ENCODE measurements at regions not wholly inside any gene's neighbourhood (a gene's known extent, or its start where the extent isn't known, plus 50 kb on each side); places are given as distances from the start of the nearest gene placed in this dataset.

- Mint-ChIP-seq H3K27me3 (ENCODE audit: insufficient read depth, unreplicated experiment) (peaks cover 16% of the 10 kb centered on the region), H3K9me3 (ENCODE audit: unreplicated experiment) (no peaks in the 10 kb centered on the region), H3K27ac (ENCODE audit: unreplicated experiment) (no peak overlapping the region), H3K36me3 (ENCODE audit: insufficient read depth, unreplicated experiment) (no peaks in the 10 kb centered on the region), H3K4me1 (ENCODE audit: low read depth, unreplicated experiment) (no peaks in the 10 kb centered on the region), H3K4me3 (ENCODE audit: unreplicated experiment) (no peak overlapping the region)
- BruUV-seq (replicated peaks): no TSS peak
- intact Hi-C loops (cut with micrococcal nuclease; ENCODE audit: unreplicated experiment): no loop called here
- ChIA-PET CTCF (interaction anchor here (1.2 kb wide), 1 partner anchor 20 kb away, joined by 3 read pairs; no protein-coding TSS in a partner anchor), POLR2A (no interaction called here)
- H3K4me3 ChIP-seq (ENCODE audit: low read depth, low read length): no peak overlapping the region
- DNase-seq: no peak
- H3K36me3 ChIP-seq (ENCODE audit: control insufficient read depth, insufficient read depth, low read length): no peaks in the 10 kb centered on the region
- TF ChIP-seq CTCF (IDR thresholded peaks at IDR 0.05; ENCODE audit: insufficient read depth in 1 of 2, low read depth in 1 of 2, low read length in 1 of 2, severe bottlenecking in 1 of 2, unreplicated experiment in 1 of 2): no peak
- H3K9me3 ChIP-seq: no peaks in the 10 kb centered on the region
- no peaks in the 10 kb centered on the region for H3K27me3 ChIP-seq (replicated peaks; ENCODE audit: control insufficient read depth, insufficient read depth, low read length)
- no peaks in the 10 kb centered on the region for H3K4me1 ChIP-seq
Observed at GRCh38 chr1:209227941-209228340, 355.6 kb upstream of the CAMK1G start.

GRCh38 chr1:209229494-209230061 is 353.9 kb upstream of the CAMK1G start:
- DNase-seq: no peak
- intact Hi-C loops (cut with micrococcal nuclease; ENCODE audit: unreplicated experiment): no loop called here
- Mint-ChIP-seq H3K4me3 (ENCODE audit: unreplicated experiment) (no peak overlapping the region), H3K27me3 (ENCODE audit: insufficient read depth, unreplicated experiment) (peaks cover 8% of the 10 kb centered on the region), H3K36me3 (ENCODE audit: insufficient read depth, unreplicated experiment) (no peaks in the 10 kb centered on the region), H3K27ac (ENCODE audit: unreplicated experiment) (no peak overlapping the region), H3K4me1 (ENCODE audit: low read depth, unreplicated experiment) (no peaks in the 10 kb centered on the region), H3K9me3 (ENCODE audit: unreplicated experiment) (no peaks in the 10 kb centered on the region)
- CTCF ChIA-PET: no interaction called here
- TF ChIP-seq CTCF (IDR thresholded peaks at IDR 0.05; ENCODE audit: insufficient read depth in 1 of 2, low read depth in 1 of 2, low read length in 1 of 2, severe bottlenecking in 1 of 2, unreplicated experiment in 1 of 2): no peak
- POLR2A ChIA-PET: no interaction called here
- Histone ChIP-seq H3K9me3 (no peaks in the 10 kb centered on the region), H3K4me1 (no peaks in the 10 kb centered on the region), H3K36me3 (ENCODE audit: control insufficient read depth, insufficient read depth, low read length) (no peaks in the 10 kb centered on the region), H3K4me3 (ENCODE audit: low read depth, low read length) (no peak overlapping the region), H3K27me3 (replicated peaks; ENCODE audit: control insufficient read depth, insufficient read depth, low read length) (no peaks in the 10 kb centered on the region)
- no TSS peak for BruUV-seq (replicated peaks)

- H3K27ac Mint-ChIP-seq (ENCODE audit: unreplicated experiment): no peak overlapping the region
- DNase-seq: no peak
- H3K27me3 ChIP-seq (replicated peaks; ENCODE audit: control insufficient read depth, insufficient read depth, low read length): no peaks in the 10 kb centered on the region
Observed at GRCh38 chr1:209230314-209230713, 353.2 kb upstream of the CAMK1G start.

More at GRCh38 chr1:209230314-209230713, 353.2 kb upstream of the CAMK1G start:
- Histone ChIP-seq H3K4me1 (no peaks in the 10 kb centered on the region), H3K9me3 (no peaks in the 10 kb centered on the region), H3K4me3 (ENCODE audit: low read depth, low read length) (no peak overlapping the region), H3K36me3 (ENCODE audit: control insufficient read depth, insufficient read depth, low read length) (no peaks in the 10 kb centered on the region)
- CTCF ChIA-PET: no interaction called here
- Mint-ChIP-seq H3K36me3 (ENCODE audit: insufficient read depth, unreplicated experiment) (no peaks in the 10 kb centered on the region), H3K9me3 (ENCODE audit: unreplicated experiment) (no peaks in the 10 kb centered on the region), H3K27me3 (ENCODE audit: insufficient read depth, unreplicated experiment) (peaks cover 2% of the 10 kb centered on the region), H3K4me1 (ENCODE audit: low read depth, unreplicated experiment) (no peaks in the 10 kb centered on the region), H3K4me3 (ENCODE audit: unreplicated experiment) (no peak overlapping the region)
- no peak for TF ChIP-seq CTCF (IDR thresholded peaks at IDR 0.05; ENCODE audit: insufficient read depth in 1 of 2, low read depth in 1 of 2, low read length in 1 of 2, severe bottlenecking in 1 of 2, unreplicated experiment in 1 of 2)
- POLR2A ChIA-PET: no interaction called here
- no TSS peak for BruUV-seq (replicated peaks)
- intact Hi-C loops (cut with micrococcal nuclease; ENCODE audit: unreplicated experiment): no loop called here

Measured in Caco-2 (cell line).